OCI-LY7 (cell line): ENCODE measurements at regions not wholly inside any gene's neighbourhood (a gene's known extent, or its start where the extent isn't known, plus 50 kb on each side); places are given as distances from the start of the nearest gene placed in this dataset.
"Not testable (repeated sequence)": the region's sequence is repeated elsewhere in the genome, so short reads cannot be mapped to it uniquely, and the experiment has no call there.

Experiments used
- EZH2phosphoT487 ChIP-seq: fragments of 200-600 bp; sonication (generic); IDR thresholded peaks from 2 replicates; pipeline ENCODE4 v1.6.1; 2018; ENCODE audit warnings: low read depth, borderline replicate concordance, mild to moderate bottlenecking, mixed run types, antibody characterized with exemption, low read length, moderate library complexity, mixed read lengths
- TF ChIP-seq, protein P1 (sequence below): fragments of 200-600 bp; sonication (generic); conservative IDR thresholded peaks from 2 replicates; pipeline ENCODE4 v1.5.1; 2014; ENCODE audit warnings: mild to moderate bottlenecking, antibody characterized with exemption, low read length, moderate library complexity, mixed read lengths

DNA sequence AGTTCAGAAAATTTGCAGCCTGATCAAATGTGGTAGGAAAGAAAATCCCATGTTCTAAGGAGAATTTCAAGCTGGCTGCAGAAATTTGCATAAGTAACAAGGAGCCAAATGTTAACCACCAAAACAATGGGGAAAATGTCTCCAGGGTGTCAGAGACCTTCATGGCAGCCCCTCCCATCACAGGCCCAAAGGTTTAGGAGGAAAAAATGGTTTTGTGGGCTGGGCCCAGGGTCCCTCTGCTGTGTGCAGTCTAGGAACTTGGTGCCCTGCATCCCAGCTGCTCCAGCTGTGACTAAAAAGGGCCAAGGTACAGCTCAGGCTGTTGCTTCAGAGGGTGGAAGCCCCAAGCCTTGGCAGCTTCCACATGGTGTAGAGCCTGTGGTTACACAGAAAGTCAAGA is 79.8 kb downstream of the WSB1 start:
- TF ChIP-seq, protein P1, sequence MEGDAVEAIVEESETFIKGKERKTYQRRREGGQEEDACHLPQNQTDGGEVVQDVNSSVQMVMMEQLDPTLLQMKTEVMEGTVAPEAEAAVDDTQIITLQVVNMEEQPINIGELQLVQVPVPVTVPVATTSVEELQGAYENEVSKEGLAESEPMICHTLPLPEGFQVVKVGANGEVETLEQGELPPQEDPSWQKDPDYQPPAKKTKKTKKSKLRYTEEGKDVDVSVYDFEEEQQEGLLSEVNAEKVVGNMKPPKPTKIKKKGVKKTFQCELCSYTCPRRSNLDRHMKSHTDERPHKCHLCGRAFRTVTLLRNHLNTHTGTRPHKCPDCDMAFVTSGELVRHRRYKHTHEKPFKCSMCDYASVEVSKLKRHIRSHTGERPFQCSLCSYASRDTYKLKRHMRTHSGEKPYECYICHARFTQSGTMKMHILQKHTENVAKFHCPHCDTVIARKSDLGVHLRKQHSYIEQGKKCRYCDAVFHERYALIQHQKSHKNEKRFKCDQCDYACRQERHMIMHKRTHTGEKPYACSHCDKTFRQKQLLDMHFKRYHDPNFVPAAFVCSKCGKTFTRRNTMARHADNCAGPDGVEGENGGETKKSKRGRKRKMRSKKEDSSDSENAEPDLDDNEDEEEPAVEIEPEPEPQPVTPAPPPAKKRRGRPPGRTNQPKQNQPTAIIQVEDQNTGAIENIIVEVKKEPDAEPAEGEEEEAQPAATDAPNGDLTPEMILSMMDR = not testable (repeated sequence)
- TF ChIP-seq EZH2phosphoT487 = not testable (repeated sequence)
